SK-N-SH (cell line): ENCODE measurements at regions not wholly inside any gene's neighbourhood (a gene's known extent, or its start where the extent isn't known, plus 50 kb on each side); places are given as distances from the start of the nearest gene placed in this dataset.
A peak's percentile ranks its signal among the peaks of the same experiment; 100 is the strongest.

Experiments
- CTCF ChIA-PET: fragments of 300-600, 350-600 bp; formaldehyde crosslinking; extraction: SDS; loops from one replicate; lab custom pipeline; 2021; lab: Yijun Ruan, JAX
- POLR2A ChIA-PET: fragments of 350-600 bp; sonication (Branson Sonifier 250); formaldehyde crosslinking; extraction: SDS; loops from one replicate; lab custom pipeline; 2020; ENCODE audit warnings: antibody characterized with exemption, inconsistent platforms; lab: Yijun Ruan, JAX
- DNase-seq: peaks from one replicate; pipeline ENCODE4 v3.0.0; 2012
- H2AFZ ChIP-seq: fragments of 200-600 bp; sonication (generic); 2 replicates; pipeline ENCODE4 v1.8.1; 2016; ENCODE audit warnings: antibody characterized with exemption, mild to moderate bottlenecking, low read depth
- H3F3A ChIP-seq: fragments of 200-600 bp; sonication (generic); replicated peaks from 2 replicates; pipeline ENCODE3; 2016; ENCODE audit warnings: antibody characterized with exemption, mild to moderate bottlenecking; ENCODE audit not compliant: insufficient read depth
- H3K27ac ChIP-seq, 2 experiments: fragments of 200-500 bp in 1 of 2; fragments of 200-600 bp in 1 of 2; sonication (Bioruptor generic) in 1 of 2; sonication (generic), shearing (Covaris generic) in 1 of 2; 2 replicates each; pipeline versions ENCODE4 v1.5.1 to v1.6.1; 2014 to 2016; ENCODE audit warnings: low read depth in 2 of 2, inconsistent platforms in 1 of 2, low read length in 1 of 2, mild to moderate bottlenecking in 1 of 2, mixed read lengths in 1 of 2
- H3K27me3 ChIP-seq: fragments of 200-600 bp; sonication (generic), shearing (Covaris generic); 2 replicates; pipeline ENCODE4 v1.6.1; 2016; ENCODE audit warnings: mixed run types; ENCODE audit not compliant: insufficient read depth
- H3K36me3 ChIP-seq, 2 experiments: fragments of 200-500 bp in 1 of 2; fragments of 200-600 bp in 1 of 2; sonication (Bioruptor generic) in 1 of 2; sonication (generic) in 1 of 2; replicated peaks in 1 of 2; 2 replicates each; pipeline versions ENCODE3 to v1.5.1; 2014 to 2016; ENCODE audit warnings: low read length in 1 of 2, mild to moderate bottlenecking in 1 of 2; ENCODE audit not compliant: insufficient read depth in 2 of 2, control insufficient read depth in 1 of 2
- H3K4me1 ChIP-seq, 2 experiments: fragments of 200-500 bp in 1 of 2; fragments of 200-600 bp in 1 of 2; sonication (Bioruptor generic) in 1 of 2; sonication (generic), shearing (Covaris generic) in 1 of 2; 2 replicates each; pipeline versions ENCODE4 v1.5.1 to v1.6.1; 2014 to 2016; ENCODE audit warnings: low read depth in 1 of 2, low read length in 1 of 2, mixed run types in 1 of 2; ENCODE audit not compliant: insufficient read depth in 2 of 2, control insufficient read depth in 1 of 2
- H3K4me2 ChIP-seq: fragments of 200-600 bp; sonication (generic), shearing (Covaris generic); 2 replicates; pipeline ENCODE4 v1.6.1; 2017; ENCODE audit warnings: mixed run types
- H3K4me3 ChIP-seq, 2 experiments: fragments of 200-500 bp in 1 of 2; fragments of 200-600 bp in 1 of 2; sonication (Bioruptor generic) in 1 of 2; sonication (generic), shearing (Covaris generic) in 1 of 2; 2 replicates each; pipeline versions ENCODE4 v1.5.1 to v1.8.1; 2014 to 2016; ENCODE audit warnings: low read depth in 2 of 2, inconsistent platforms in 1 of 2, low read length in 1 of 2, mild to moderate bottlenecking in 1 of 2, mixed read lengths in 1 of 2, moderate library complexity in 1 of 2
- H3K79me2 ChIP-seq: fragments of 200-600 bp; sonication (generic); 2 replicates; pipeline ENCODE4 v1.8.1; 2017; ENCODE audit warnings: mild to moderate bottlenecking; ENCODE audit not compliant: insufficient read depth
- H3K9ac ChIP-seq: fragments of 200-600 bp; sonication (generic); 2 replicates; pipeline ENCODE4 v1.6.1; 2017; ENCODE audit warnings: mixed run types
- H3K9me2 ChIP-seq: fragments of 200-600 bp; sonication (generic); 2 replicates; pipeline ENCODE4 v1.6.1; 2017; ENCODE audit warnings: mixed run types
- H3K9me3 ChIP-seq: fragments of 200-600 bp; sonication (generic); 2 replicates; pipeline ENCODE4 v1.6.1; 2017; ENCODE audit warnings: mixed run types, mild to moderate bottlenecking, moderate library complexity
- H4K20me1 ChIP-seq: fragments of 200-600 bp; sonication (generic); 2 replicates; pipeline ENCODE4 v1.6.1; 2017; ENCODE audit warnings: mild to moderate bottlenecking, mixed run types; ENCODE audit not compliant: insufficient read depth
- CTCF ChIP-seq: fragments of 200-600 bp; sonication (generic); IDR thresholded peaks from 2 replicates; pipeline ENCODE4 v1.6.1; 2017; ENCODE audit warnings: antibody characterized with exemption, mild to moderate bottlenecking, moderate library complexity
- FOXM1 ChIP-seq: IDR thresholded peaks from 2 replicates; pipeline ENCODE4 v1.4.0; 2012; ENCODE audit warnings: low read depth, mild to moderate bottlenecking
- IRF3 ChIP-seq: fragments of 150-350 bp; IDR thresholded peaks from 2 replicates; pipeline ENCODE4 v1.6.1; 2016; ENCODE audit warnings: mild to moderate bottlenecking, low read depth, low read length
- JUND ChIP-seq: IDR thresholded peaks from 2 replicates; pipeline ENCODE4 v1.4.0; 2012
- MAX ChIP-seq: IDR thresholded peaks from 2 replicates; pipeline ENCODE4 v1.4.0; 2012; ENCODE audit warnings: low read depth
- MXI1 ChIP-seq: IDR thresholded peaks from 2 replicates; pipeline ENCODE4 v1.6.1; 2012; ENCODE audit warnings: mild to moderate bottlenecking, low read depth, low read length, improper control_type of control experiment
- RAD21 ChIP-seq: IDR thresholded peaks from 2 replicates; pipeline ENCODE4 v1.6.1; 2012; ENCODE audit warnings: mild to moderate bottlenecking, low read length
- RFX5 ChIP-seq: IDR thresholded peaks from 2 replicates; pipeline ENCODE4 v1.6.1; 2012; ENCODE audit warnings: mild to moderate bottlenecking, improper control_type of control experiment, low read length
- RXRA ChIP-seq: IDR thresholded peaks from 2 replicates; pipeline ENCODE4 v1.4.0; 2012; ENCODE audit warnings: low read depth, mild to moderate bottlenecking, borderline replicate concordance
- SMC3 ChIP-seq: IDR thresholded peaks from 2 replicates; pipeline ENCODE4 v1.6.1; 2012; ENCODE audit warnings: low read depth, low read length, improper control_type of control experiment
- TCF12 ChIP-seq: IDR thresholded peaks from 2 replicates; pipeline ENCODE4 v1.4.0; 2012
- WGBS: methylation state at CpG from one replicate; pipeline ENCODE4 v1.1.6; 2017; ENCODE audit warnings: low lambda C conversion rate; 5-methylcytosine and 5-hydroxymethylcytosine counted together

GRCh38 chr1:25038699-25039098 lies 108.6 kb upstream of the RUNX3 start:
- no peak for DNase-seq
- Histone ChIP-seq H3K27ac (no peak overlapping the region), H3F3A (no peaks in the 10 kb centered on the region), H4K20me1 (no peaks in the 10 kb centered on the region), H3K4me1 (no peaks in the 10 kb centered on the region), H3K27me3 (peaks cover 35% of the 10 kb centered on the region), H3K4me3 (no peak overlapping the region), H3K4me2 (no peak overlapping the region), H3K79me2 (no peaks in the 10 kb centered on the region), H2AFZ (no peak overlapping the region), H3K36me3 (no peaks in the 10 kb centered on the region), H3K9ac (no peak overlapping the region), H3K9me2 (no peaks in the 10 kb centered on the region), H3K9me3 (no peaks in the 10 kb centered on the region)
- ChIA-PET CTCF (interaction anchor here (1.1 to 4.8 kb wide), 8 partner anchors 10 to 98 kb away, joined by 3 to 55 read pairs (median 14); no protein-coding TSS in a partner anchor), POLR2A (no interaction called here)
- TF ChIP-seq TCF12, result no peak
- no peak for TF ChIP-seq RXRA
- TF ChIP-seq FOXM1, result no peak
- TF ChIP-seq RFX5, result no peak
- no peak for TF ChIP-seq MAX
- TF ChIP-seq IRF3, result no peak
- WGBS, result 33% methylated on average over 3 of the region's 4 CpGs

DNA sequence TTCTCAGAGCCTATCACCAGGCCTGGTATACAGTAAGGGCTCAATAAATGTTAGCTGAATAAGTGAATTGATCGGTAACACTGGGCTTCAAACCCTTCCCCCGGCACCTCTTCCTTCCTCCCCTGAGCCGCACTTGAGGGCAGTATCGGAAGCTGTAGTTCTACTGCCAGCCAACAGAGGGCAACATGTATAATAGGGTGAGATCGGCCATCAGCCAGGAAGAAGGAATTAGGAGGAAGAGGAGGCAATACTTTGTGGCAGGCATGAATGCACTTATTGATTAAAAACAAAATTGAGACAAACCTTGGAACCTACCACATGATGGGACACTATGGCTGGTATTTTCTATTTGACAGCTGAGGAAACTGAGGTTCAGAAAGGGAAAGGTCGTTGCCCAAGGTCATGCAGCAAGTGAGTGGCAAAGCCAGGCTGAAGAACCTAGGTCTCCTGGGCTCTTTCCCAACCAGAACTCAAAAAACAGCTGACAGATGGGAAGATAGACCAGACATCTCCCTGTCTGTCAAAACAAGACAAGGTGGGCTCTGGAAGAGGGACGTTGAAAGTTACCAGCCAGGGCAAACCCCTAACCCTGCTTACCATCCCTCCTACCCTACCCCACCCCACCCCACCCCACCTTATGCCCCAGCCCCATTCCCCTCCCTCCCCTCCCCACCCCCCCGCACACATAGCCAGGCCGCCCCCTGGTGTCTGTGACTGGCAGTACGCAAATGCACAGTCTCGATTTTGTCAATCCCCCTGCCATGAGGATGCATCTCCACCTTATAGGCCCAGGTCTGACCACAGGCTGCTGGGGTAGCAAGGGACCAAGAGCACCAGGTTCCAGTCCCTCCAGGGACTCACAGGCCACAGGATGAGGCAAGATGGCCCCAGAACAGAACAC lies 107.3 kb upstream of the RUNX3 start:
- H3K4me1 ChIP-seq, result no peaks in the 10 kb centered on the region
- H3K79me2 ChIP-seq, result no peaks in the 10 kb centered on the region
- H3K9ac ChIP-seq, result no peak overlapping the region
- no peaks in the 10 kb centered on the region for H4K20me1 ChIP-seq
- no peaks in the 10 kb centered on the region for H3K9me2 ChIP-seq
- no peak overlapping the region for H3K27ac ChIP-seq
- H3K36me3 ChIP-seq, result no peaks in the 10 kb centered on the region
- H3K27me3 ChIP-seq, result peaks cover 28% of the 10 kb centered on the region; the same call in 1 of the 2 replicates
- no peaks in the 10 kb centered on the region for H3K9me3 ChIP-seq
- H2AFZ ChIP-seq, result no peak overlapping the region
- 49% methylated on average over 6 of the region's 11 CpGs for WGBS
- H3K4me3 ChIP-seq, result no peak overlapping the region
- no peaks in the 10 kb centered on the region for H3F3A ChIP-seq
- no peak overlapping the region for H3K4me2 ChIP-seq
- ChIA-PET POLR2A (no interaction called here), CTCF (interaction anchor here (0.6 to 4.8 kb wide), 35 partner anchors 9 to 532 kb away, joined by 3 to 55 read pairs (median 4); no protein-coding TSS in a partner anchor)
- peak; percentile 78 for DNase-seq
- peak; percentile 23 for TF ChIP-seq RAD21
- TF ChIP-seq CTCF, result peak; percentile 68
- no peak for TF ChIP-seq MXI1
- peak; percentile 31 for TF ChIP-seq SMC3
- TF ChIP-seq JUND, result no peak
